GM12872 (cell line): ENCODE measurements at regions not wholly inside any gene's neighbourhood (a gene's known extent, or its start where the extent isn't known, plus 50 kb on each side); places are given as distances from the start of the nearest gene placed in this dataset.

ENCODE experiments used
- CTCF ChIP-seq: IDR thresholded peaks from 3 replicates; pipeline ENCODE4 v1.5.1; 2011; ENCODE audit warnings: low read depth, mild to moderate bottlenecking, low read length, moderate library complexity; ENCODE audit not compliant: insufficient read depth

- TF ChIP-seq CTCF: no peak
Measured at GRCh38 chr2:63775191-63775590, 66.5 kb upstream of the UGP2 start.

GRCh38 chr2:63776382-63776781 lies 65.3 kb upstream of the UGP2 start:
- no peak for TF ChIP-seq CTCF

GRCh38 chr2:63777816-63778215 lies 63.9 kb upstream of the UGP2 start:
- TF ChIP-seq CTCF: no peak

GRCh38 chr2:63778391-63778790 lies 63.3 kb upstream of the UGP2 start:
- TF ChIP-seq CTCF: no peak

- TF ChIP-seq CTCF: no peak
Measured at GRCh38 chr2:63780518-63781155, 61.1 kb upstream of the UGP2 start.

GRCh38 chr2:63784461-63784860 lies 57.2 kb upstream of the UGP2 start:
- TF ChIP-seq CTCF: no peak

- no peak for TF ChIP-seq CTCF
Measured at GRCh38 chr2:63785096-63785495, 56.6 kb upstream of the UGP2 start.
